NCI-H748 (cell line): ENCODE measurements at regions not wholly inside any gene's neighbourhood (a gene's known extent, or its start where the extent isn't known, plus 50 kb on each side); places are given as distances from the start of the nearest gene placed in this dataset.

ENCODE experiments used
- DNase-seq: peaks from one replicate; lab custom pipeline; 2025; ENCODE audit not compliant: unreplicated experiment; lab: John Stamatoyannopoulos, UW

- no peak for DNase-seq
Observed at GRCh38 chr13:74084375-74084935, 49.7 kb downstream of the KLF12 start.

GRCh38 chr13:74082741-74083160 is 51.5 kb downstream of the KLF12 start:
- DNase-seq, result no peak

DNA sequence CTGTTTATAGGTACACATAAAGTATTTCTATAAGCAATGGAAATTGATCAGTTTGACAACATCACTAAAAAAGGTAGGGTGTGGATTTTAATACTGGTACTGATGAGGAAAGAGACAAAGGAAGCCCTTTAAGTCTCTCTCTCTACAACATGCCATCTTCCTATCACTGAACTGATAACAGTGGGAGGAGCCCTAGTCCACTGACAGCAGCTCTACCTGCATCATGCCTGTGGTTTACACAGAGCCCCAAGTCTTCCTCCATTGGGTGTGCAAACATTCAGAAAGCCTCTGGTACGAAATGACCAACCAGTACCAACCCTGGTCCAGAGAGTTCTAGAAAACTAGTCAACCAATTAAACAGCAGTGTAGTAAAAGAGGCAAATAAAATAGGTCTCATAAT is 53.4 kb downstream of the KLF12 start:
- no peak for DNase-seq

- no peak for DNase-seq
Observed at GRCh38 chr13:74077792-74078191, 56.4 kb downstream of the KLF12 start.

DNA sequence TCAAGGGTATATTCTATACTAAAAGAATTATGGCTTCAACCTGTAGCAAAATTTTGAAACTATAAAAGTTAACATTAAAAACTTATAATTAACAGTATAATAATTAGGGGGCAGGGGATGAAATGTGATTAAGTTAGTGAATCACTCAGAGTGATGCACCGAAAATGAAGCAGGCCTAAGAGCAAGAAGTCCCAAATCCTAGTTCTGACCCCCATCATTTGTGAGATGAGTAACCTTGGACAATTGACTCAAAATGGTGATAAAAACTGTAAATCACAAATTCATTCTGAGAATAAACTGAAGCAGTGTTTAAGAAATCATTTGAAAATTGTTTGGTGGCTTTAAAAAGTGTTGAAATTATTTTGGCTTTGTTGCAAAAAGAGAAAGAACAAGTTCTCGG is 56.8 kb downstream of the KLF12 start:
- DNase-seq, result no peak

GRCh38 chr13:74074723-74075122 is 59.5 kb downstream of the KLF12 start:
- DNase-seq, result no peak

DNA sequence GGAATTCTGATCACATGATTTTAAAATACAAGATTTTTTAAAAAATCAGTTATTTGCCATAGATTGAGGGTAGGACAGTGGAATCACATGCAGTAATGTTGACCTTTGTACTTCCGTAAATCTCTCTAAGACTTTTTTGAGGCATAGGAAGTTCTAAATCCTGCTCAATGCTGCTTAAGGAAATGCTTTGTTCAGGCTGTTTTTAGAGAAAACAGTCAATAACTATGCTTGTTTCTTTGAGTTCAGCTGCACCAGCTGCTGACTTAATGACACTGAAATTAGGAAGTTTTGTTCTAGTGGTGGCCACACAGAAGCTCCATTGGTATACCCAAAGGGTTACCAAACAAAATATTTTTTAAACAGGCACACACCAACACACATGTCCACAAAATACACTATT is 60.9 kb downstream of the KLF12 start:
- no peak for DNase-seq

GRCh38 chr13:74070513-74070912 is 63.7 kb downstream of the KLF12 start:
- no peak for DNase-seq

- no peak for DNase-seq
Observed at GRCh38 chr13:74070065-74070464, 64.1 kb downstream of the KLF12 start.

DNA sequence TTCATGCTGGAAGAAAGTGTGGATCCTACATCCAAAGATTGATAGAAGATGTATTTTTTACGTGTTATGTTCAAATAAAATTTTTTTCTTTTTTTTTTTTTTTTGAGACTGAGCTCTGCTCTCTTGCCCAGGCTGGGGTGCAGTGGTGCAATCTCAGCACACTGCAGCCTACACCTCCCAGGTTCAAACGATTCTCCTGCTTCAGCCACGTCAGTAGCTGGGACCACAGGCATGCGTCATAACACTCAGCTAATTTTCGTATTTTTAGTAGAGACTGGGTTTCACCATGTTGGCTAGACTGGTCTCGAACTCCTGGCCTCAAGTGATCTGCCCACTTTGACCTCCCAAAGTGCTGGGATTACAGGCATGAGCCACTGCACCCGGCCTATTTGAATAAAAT is 65.7 kb downstream of the KLF12 start:
- no peak for DNase-seq

DNA sequence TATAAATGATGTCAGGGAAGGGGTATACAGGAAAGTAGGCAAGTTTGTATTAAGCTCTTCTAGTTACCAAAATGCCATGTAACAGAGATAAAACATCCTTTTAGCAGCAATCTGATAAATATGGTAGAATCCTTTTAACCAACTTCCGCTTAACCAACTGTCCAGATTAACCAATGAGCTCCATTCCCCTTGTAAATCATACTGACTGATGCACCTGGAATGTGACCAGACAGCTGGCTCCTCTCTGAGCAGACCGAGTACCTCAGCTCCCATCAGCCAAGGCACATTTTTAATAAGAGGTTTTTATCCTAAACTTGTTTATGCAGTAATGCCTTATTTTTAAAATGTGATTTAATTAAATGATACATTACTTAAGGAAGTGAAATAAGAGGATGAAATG is 66.4 kb downstream of the KLF12 start:
- no peak for DNase-seq

- DNase-seq, result no peak
Observed at GRCh38 chr13:74066937-74067336, 67.3 kb downstream of the KLF12 start.

DNA sequence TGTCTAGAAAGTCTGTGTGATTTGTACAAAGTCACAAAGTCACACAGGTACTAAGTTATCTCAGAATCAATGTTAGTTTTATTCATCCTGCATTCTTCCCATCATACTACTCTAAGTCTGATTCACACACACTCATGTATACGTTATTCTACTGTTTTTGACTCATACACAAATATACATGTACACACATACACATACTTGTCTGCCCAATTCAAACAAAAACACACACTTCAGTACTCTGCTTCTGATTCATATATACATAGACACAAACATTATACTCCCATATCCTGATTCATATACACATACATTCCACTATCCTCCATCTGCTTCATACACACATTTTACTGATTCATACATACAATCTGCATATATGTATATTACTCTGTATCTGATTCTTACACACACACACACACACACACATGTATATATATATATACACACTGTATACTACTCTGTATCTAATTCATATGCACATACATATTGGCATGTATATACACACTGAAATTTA is 69.3 kb downstream of the KLF12 start:
- no peak for DNase-seq

- no peak for DNase-seq
Observed at GRCh38 chr13:74063533-74064100, 70.6 kb downstream of the KLF12 start.

GRCh38 chr13:74062933-74063332 is 71.3 kb downstream of the KLF12 start:
- DNase-seq, result no peak

- DNase-seq, result no peak
Observed at GRCh38 chr13:74061926-74062595, 72.1 kb downstream of the KLF12 start.

DNA sequence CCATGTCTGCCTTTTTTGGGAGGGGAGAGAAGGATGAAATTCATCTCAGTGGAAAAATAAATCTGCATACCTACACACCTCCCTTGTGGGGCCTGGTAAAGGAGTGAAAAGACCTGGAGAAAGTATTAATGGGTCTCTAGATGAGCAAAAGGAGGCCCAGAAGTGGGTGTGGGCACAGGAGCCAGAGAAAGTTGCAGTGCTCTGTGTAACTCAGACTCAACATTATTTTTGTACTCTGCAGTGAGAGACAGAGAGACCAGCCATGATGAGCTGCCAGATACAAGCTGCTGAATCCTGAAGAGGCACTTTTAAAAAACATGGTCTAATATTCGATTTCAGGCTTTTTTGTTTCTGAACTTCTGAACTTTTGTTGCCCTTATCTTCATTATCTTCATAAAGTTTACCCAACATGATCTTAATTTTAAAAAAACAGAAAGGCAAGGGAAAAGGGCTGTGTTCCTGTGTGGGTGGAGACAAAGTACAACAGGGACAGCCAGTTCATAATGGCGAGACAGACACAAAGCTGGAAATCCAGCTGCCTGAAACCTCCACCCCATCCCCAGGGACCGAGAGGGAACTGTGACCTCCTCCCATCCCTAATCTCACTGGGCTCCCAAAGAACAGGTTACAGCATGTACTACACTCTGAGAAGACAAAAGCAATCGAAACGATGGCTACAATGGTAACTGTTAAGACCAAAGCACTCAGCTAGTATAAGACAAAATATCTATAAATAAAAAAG is 77.2 kb downstream of the KLF12 start:
- peak; percentile 58 for DNase-seq

- no peak for DNase-seq
Observed at GRCh38 chr13:74052402-74052928, 81.7 kb downstream of the KLF12 start.

DNA sequence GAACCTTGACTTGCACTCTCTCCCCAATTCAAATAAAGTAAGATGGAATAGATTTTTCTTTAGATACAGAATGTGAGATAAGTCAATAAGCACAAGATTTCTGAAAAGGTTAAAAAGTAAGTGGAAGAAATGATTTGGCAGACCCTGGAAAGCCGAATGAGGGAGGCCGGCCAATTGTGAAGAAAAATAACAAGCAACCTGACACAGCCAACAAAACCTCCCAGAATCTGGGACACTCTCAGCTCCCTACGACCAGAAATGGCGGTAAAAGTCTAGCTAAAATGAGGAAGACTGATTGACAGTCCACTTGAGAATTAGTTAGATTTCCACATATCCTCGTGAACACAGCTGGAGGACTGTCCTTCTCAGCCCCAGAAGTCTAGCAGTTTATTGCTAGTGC is 85.4 kb downstream of the KLF12 start:
- DNase-seq, result no peak

DNA sequence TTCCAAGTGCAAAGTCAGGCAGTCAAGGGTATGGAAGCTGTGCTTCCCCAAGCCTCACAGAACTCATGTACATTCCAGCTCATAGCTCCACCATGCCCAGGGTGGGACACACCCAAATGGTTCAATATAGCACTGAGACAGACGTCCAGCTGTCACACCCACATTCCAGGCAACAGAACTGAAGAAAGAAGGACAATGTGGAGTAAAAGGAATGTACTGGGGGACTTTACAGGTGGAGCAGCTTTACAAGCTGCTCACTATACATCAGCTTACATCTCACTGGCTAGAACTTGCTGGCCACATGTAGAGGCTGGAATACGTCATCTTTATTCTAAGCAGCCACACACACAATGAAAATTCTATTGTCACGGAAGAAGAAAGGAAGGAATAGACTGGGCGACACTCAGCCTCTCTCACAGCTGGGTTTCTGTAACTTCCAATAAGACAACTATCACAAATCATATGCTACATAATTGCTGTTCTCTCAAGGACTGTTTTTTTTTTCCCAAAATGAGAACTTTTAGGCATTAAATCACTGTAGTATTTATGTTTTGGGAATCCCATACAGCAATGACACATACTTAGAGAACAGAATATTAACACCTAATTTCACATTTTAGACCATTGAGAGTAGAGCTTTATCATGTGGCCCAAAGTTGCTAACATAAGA is 86.1 kb downstream of the KLF12 start:
- no peak for DNase-seq

DNA sequence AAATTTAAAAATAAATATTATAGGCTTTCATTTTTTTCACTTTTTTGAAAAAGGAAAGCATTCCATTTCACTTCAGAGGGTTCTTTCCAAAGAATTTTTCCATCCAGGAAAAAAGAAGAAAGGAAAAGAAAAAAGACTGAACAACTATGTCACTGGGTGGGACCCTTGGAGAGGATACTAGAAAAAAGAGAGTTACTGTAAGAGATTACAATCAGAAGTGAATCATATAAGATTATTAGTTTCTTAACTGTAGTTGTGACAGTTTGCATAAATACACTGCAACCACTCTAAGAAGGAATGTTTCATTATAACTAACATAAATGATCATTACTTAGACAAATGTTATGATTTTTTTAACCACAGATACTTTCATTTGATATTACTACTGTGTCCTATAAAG is 87.8 kb downstream of the KLF12 start:
- no peak for DNase-seq
